Suprapubic skin (tissue), 4 donors: ENCODE measurements at regions not wholly inside any gene's neighbourhood (a gene's known extent, or its start where the extent isn't known, plus 50 kb on each side); places are given as distances from the start of the nearest gene placed in this dataset.
"Not testable (repeated sequence)": the region's sequence is repeated elsewhere in the genome, so short reads cannot be mapped to it uniquely, and the experiment has no call there.

Experiments
- CTCF ChIP-seq, 2 donors: fragments of 200-600 bp in 1 of 2; fragments of 450-650 bp in 1 of 2; sonication (generic) in 1 of 2; IDR thresholded peaks; one replicate each; pipeline ENCODE4 v1.5.1; 2016 to 2019; ENCODE audit warnings: antibody characterized with exemption in 2 of 2, mild to moderate bottlenecking in 1 of 2, moderate library complexity in 1 of 2
- EP300 ChIP-seq: sonication (generic); formaldehyde crosslinking; IDR thresholded peaks from one replicate; pipeline ENCODE4 v1.6.1; 2017; ENCODE audit warnings: antibody characterized with exemption
- POLR2AphosphoS5 ChIP-seq, 3 donors: sonication (generic); formaldehyde crosslinking; IDR thresholded peaks; one replicate each; pipeline ENCODE4 v1.6.1; 2017; ENCODE audit warnings: antibody characterized with exemption in 3 of 3

GRCh38 chr2:111367080-111367479, 246.4 kb downstream of the BCL2L11 start:
- TF ChIP-seq CTCF (IDR thresholded peaks at IDR 0.05); EP300; POLR2AphosphoS5 (IDR thresholded peaks at IDR 0.05): not testable (repeated sequence)
